GM19351 (cell line): ENCODE measurements at regions not wholly inside any gene's neighbourhood (a gene's known extent, or its start where the extent isn't known, plus 50 kb on each side); places are given as distances from the start of the nearest gene placed in this dataset.
"Not testable (repeated sequence)": the region's sequence is repeated elsewhere in the genome, so short reads cannot be mapped to it uniquely, and the experiment has no call there.

Experiments used
- ATAC-seq: cut with Tn5 transposase; IDR thresholded peaks from one replicate; pipeline ENCODE4 v1.9.1; 2021; ENCODE audit warnings: mild to moderate bottlenecking, moderate library complexity; ENCODE audit not compliant: unreplicated experiment

DNA sequence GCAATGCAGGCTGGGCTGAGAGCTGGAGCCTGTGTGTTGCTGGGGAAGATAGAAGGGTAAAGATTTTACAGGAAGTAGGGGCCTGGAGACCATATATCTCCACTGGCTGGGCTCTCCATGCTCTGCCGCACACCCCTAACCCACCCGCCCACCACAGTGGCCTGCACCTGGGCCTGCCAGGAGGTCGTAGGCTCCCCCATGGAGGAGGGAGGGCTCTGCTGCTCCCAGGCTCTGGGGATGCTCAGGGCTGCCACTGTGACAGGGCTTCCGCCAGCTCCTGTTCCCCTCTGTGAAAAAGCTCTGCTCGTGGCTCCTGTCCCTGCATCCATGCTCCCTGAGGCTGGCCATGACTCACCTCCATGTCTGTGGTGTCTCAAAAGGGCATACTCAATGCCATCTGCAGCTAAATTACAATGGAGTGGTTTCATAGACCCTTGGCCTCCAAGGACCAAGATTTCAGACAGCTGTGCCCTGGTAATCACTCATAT lies 106.0 kb downstream of the CXCL12 start:
- ATAC-seq = no peak

DNA sequence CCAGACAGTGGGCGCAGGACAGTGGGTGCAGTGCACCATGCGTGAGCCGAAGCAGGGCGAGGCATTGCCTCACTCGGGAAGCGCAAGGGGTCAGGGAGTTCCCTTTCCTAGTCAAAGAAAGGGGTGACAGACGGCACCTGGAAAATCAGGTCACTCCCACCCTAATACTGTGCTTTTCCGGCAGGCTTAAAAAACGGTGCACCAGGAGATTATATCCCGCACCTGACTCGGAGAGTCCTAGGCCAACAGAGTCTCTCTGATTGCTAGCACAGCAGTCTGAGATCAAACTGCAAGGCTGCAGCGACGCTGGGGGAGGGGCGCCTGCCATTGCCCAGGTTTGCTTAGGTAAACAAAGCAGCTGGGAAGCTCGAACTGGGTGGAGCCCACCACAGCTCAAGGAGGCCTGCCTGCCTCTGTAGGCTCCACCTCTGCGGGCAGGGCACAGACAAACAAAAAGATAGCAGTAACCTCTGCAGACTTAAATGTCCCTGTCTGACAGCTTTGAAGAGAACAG lies 116.4 kb downstream of the CXCL12 start:
- ATAC-seq = not testable (repeated sequence)

GRCh38 chr10:44267007-44267406 lies 117.9 kb downstream of the CXCL12 start:
- no peak for ATAC-seq

DNA sequence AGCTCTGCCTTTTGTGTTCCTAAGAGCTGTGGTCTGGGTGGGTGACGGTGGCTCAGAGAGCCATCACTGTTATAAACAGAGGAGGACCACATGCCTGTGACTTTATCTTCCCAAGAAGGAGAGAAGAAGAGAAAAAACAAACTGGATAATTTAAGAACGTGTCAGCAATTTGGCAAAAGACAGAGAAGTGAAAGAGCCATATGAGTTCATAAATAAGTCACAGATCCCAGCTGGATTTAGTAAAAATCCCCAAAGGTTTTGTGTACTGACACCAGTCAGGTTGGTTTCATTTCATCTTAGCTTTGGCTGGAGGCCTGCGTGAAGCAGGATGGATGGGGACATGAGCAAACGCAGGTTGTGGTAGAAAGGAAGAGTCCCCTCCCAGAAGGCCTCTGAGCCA lies 120.7 kb downstream of the CXCL12 start:
- ATAC-seq = no peak

GRCh38 chr10:44263771-44264170 lies 121.1 kb downstream of the CXCL12 start:
- no peak for ATAC-seq

DNA sequence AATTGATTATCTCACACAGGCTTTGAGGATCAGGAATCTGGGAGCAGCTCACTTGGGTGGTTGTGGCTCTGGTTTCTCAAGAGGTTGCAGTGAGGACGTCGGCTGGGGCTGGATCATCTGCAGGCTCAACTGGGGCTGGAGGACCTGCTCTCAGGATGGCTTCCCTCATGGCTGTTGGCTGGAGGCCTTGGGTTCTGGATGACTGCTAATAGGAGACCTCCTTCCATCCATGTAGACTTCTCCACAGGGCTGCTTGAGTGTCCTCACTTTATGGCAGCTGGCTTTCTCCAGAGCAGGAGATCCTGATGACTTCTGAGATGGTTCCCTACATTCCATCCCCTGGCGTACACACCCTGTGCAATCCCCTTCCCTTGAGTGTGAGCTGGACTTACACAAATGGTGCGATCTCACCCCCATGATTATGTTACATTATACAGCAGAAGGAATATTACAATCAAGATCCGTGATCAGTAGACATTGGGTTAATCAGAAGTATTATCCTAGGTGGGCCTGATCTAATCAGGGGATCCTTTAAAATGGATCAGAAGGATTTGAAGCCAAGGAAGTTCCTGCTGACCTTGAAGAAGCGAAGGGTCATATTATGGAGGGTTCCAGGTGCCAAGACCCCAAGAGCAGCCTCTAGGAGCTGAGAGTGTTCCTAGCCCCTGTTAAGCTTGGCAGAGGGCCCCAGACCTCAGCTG lies 122.2 kb downstream of the CXCL12 start:
- ATAC-seq = no peak

GRCh38 chr10:44261710-44262455 lies 123.0 kb downstream of the CXCL12 start:
- ATAC-seq = peak; percentile 58

DNA sequence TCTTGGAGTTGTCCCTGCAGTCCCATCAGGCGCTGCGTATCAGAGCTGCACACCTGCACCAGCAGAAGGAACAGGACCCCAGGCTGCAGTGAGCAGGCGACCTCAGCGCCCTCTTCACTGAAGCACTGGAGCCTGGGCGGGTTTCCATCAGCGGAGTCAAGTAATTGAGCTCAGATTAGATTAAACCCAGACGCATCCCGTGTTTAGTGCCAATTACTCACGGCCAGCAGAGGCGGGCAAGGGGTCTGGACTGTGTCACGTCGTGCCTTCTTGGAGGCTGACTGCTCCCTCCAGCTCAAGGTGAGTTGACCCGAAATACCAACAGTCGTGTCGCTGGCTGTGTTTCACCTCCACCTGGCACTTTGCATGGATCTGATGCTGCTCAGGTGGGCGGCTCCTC lies 123.6 kb downstream of the CXCL12 start:
- ATAC-seq = no peak

DNA sequence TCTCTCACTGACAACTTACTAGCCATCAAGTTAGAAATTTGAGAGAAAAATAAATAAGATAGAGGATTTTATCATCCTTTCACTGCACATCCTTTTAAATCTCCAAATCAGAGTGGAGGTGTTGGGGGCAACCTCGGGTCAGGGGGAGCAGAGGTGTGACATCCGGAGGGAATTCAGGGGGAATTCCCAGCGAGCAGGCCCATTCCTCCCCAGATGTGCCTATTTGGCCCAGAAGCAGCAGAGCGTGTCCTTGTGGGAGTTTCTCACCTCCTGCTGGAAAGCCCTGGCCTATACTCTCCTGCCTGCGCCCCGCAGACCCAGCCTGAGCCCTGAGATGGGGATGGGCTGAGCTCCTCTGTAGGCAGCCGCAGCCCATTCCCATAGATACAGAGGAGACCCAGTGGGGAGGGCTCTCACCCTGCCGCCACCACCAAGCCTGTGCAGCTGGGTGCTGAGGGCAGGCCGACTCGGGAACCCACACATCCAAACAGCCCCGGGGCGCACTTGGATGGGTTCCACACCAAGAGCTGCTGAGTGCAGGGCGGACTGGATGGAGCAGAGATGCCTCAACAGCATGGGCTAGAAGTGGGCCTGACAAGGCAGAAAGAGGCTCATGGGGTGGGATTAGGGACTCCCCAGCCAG lies 124.5 kb downstream of the CXCL12 start:
- no peak for ATAC-seq

DNA sequence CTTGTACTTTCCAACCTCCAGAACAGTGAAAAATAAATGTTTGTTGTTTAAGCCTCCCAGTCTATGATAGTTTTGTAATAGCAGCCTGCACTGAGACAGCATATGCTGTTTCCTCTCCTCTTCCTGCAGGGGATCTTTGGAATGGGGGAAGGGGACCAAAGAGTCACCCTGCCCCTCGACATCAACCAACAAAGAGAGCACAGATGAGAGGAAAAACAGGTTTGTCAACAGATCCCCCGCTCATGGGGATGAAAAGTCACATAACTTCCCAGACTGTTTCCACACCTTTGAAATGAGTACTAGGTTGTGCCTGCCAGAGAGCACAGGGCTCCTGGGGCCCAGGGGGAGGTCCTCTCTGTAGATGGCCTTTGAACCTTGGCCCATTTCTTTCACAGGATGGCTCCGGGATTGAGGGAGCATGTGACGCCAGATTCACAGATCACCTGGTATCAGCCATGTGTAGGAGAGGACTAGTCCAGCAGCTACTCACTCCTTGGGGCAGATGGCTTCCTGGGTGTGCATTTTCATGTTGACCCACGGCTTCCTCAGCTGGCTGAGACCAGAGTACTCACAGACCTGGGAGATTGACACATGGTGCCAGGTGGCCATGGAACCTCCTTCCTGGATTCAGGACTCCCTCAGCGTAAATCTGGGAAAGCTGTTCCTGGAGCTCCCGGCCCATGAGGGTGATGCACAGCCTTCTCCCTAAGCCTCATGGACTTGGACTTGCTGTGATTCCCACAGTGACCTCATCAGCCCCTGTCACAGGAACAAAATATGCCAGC lies 125.6 kb downstream of the CXCL12 start:
- no peak for ATAC-seq

DNA sequence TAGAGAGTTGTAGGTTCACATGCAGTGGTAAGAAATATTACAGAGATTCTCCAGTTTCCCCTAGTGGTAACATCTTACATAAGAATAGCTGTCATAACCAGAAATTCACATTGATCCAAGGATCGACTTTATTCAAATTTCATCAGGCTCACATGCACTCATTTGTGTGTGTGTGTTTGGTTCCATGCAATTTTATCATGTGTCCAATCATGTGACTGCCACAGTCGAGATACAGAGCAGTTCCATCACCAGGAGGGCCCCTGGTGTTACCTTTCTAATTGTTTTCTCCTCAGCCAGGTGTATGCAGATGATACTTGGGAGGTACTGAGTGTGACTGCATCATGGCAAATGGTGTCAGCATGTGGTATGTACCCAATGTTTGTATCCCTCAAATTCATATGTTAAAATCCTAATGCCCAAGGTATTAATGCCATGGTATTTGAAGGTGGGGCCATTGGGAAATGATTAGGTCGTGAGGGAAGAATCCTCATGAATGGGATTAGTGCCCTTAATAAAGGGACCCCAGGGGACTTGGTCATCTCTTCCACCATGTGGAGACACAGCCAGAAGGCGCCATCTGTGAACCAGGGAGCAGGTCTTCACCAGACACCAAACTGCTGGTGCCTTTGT lies 126.3 kb downstream of the CXCL12 start:
- no peak for ATAC-seq

DNA sequence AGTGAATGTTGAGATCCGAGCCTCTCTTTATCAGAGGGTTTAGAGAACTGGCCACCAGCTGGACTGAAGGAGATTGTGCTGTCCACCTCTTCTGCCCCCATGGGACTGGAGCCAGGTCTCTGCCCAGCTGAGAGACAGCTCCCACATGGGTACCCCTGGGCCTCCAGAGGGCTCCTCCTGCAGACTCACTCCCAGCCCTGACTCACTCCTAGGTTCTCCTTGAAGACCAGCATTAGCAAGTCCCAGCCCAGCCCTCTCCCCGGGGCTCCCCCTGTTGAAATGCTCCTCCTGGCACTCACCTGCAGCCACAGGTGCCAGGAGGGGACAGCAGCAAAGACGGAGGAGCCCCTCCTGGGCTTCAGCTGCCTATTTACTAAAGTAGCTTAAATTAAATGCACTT lies 126.9 kb downstream of the CXCL12 start:
- no peak for ATAC-seq

GRCh38 chr10:44253769-44254462 lies 131.0 kb downstream of the CXCL12 start:
- no peak for ATAC-seq

DNA sequence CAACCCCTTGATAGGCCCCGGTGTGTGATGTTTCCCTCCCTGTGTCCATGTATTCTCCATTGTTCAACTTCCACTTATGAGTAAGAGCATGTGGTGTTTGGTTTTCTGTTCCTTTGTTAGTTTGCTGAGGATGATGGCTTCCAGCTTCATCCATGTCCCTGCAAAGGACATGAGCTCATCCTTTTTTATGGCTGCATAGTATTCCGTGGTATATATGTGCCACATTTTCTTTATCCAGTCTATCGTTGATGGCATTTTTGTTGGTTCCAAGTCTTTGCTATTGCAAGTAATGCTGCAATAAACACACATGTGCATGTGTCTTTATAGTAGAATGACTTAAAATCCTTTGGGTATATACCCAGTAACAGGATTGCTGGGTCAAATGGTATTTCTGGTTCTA lies 132.3 kb downstream of the CXCL12 start:
- ATAC-seq = not testable (repeated sequence)

GRCh38 chr10:44249933-44250332 lies 135.0 kb downstream of the CXCL12 start:
- not testable (repeated sequence) for ATAC-seq

DNA sequence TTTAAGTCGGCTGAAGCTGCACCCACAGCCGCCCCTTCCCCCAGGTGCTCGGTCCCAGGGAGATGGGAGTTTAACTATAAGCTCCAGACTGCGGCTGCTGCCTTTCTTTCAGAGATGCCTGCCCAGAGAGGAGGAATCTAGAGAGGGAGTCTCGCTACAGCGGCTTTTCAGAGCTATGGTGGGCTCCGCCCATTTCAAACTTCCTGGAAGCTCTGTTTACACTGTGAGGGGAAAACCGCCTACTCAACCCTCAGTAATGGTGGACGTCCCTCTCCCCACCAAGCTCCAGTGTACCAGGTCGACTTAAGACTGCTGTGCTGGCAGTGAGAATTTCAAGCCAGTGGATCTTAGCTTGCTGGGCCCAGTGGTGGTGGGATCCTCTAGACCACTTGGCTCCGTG lies 135.4 kb downstream of the CXCL12 start:
- ATAC-seq = no peak

GRCh38 chr10:44246700-44247099 lies 138.2 kb downstream of the CXCL12 start:
- ATAC-seq = not testable (repeated sequence)

DNA sequence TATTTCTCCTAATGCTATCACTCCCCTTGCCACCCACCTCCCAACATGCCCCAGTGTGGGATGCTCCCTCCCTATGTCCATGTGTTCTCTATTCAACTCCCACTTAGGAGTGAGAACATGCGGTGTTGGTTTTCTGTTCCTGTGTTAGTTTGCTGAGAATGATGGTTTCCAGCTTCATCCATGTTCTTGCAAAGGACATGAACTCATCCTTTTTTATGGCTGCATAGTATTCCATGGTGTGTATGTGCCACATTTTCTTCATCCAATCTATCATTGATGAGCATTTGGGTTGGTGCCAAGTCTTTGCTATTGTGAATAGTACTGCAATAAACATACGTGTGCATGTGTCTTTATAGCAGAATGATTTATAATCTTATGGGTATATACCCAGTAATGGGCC lies 138.6 kb downstream of the CXCL12 start:
- not testable (repeated sequence) for ATAC-seq

- ATAC-seq = no peak
Observed at GRCh38 chr10:44245601-44245938, 139.3 kb downstream of the CXCL12 start.
